NCI-H2227 treated with DMSO at 0.1 percent for 48 hours (cell line): ENCODE measurements at regions not wholly inside any gene's neighbourhood (a gene's known extent, or its start where the extent isn't known, plus 50 kb on each side); places are given as distances from the start of the nearest gene placed in this dataset.

Experiments
- DNase-seq: peaks from one replicate; lab custom pipeline; 2025; lab: John Stamatoyannopoulos, UW

GRCh38 chr1:55367273-55367672 lies 152.1 kb upstream of the USP24 start:
- no peak for DNase-seq

GRCh38 chr1:55364216-55364615 lies 149.1 kb upstream of the USP24 start:
- DNase-seq: no peak

- no peak for DNase-seq
Observed at GRCh38 chr1:55363268-55363667, 148.1 kb upstream of the USP24 start.

- DNase-seq: no peak
Observed at GRCh38 chr1:55362558-55362957, 147.4 kb upstream of the USP24 start.

- DNase-seq: no peak
Observed at GRCh38 chr1:55359611-55360010, 144.4 kb upstream of the USP24 start.

- no peak for DNase-seq
Observed at GRCh38 chr1:55358581-55358980, 143.4 kb upstream of the USP24 start.

- no peak for DNase-seq
Observed at GRCh38 chr1:55355549-55355948, 140.4 kb upstream of the USP24 start.

GRCh38 chr1:55353707-55354620 lies 138.8 kb upstream of the USP24 start:
- DNase-seq: no peak

- DNase-seq: no peak
Observed at GRCh38 chr1:55352811-55353180, 137.6 kb upstream of the USP24 start.

GRCh38 chr1:55352080-55352810 lies 137.1 kb upstream of the USP24 start:
- DNase-seq: no peak

- DNase-seq: no peak
Observed at GRCh38 chr1:55348356-55348755, 133.2 kb upstream of the USP24 start.

- no peak for DNase-seq
Observed at GRCh38 chr1:55347866-55348265, 132.7 kb upstream of the USP24 start.

- DNase-seq: no peak
Observed at GRCh38 chr1:55347041-55347440, 131.9 kb upstream of the USP24 start.

- DNase-seq: no peak
Observed at GRCh38 chr1:55346586-55346985, 131.4 kb upstream of the USP24 start.

GRCh38 chr1:55339681-55340080 lies 124.5 kb upstream of the USP24 start:
- DNase-seq: no peak

GRCh38 chr1:55338448-55338820 lies 123.3 kb upstream of the USP24 start:
- DNase-seq: no peak

- DNase-seq: peak; percentile 42
Observed at GRCh38 chr1:55337801-55338447, 122.8 kb upstream of the USP24 start.

- no peak for DNase-seq
Observed at GRCh38 chr1:55334797-55335196, 119.6 kb upstream of the USP24 start.

GRCh38 chr1:55334160-55334559 lies 119.0 kb upstream of the USP24 start:
- no peak for DNase-seq

GRCh38 chr1:55333461-55333860 lies 118.3 kb upstream of the USP24 start:
- no peak for DNase-seq

- DNase-seq: no peak
Observed at GRCh38 chr1:55331351-55331750, 116.2 kb upstream of the USP24 start.

- DNase-seq: no peak
Observed at GRCh38 chr1:55329808-55330432, 114.8 kb upstream of the USP24 start.
